ENCODE measurements at regions not wholly inside any gene's neighbourhood (a gene's known extent, or its start where the extent isn't known, plus 50 kb on each side); places are given as distances from the start of the nearest gene placed in this dataset.
"Not testable (repeated sequence)": the region's sequence is repeated elsewhere in the genome, so short reads cannot be mapped to it uniquely, and the experiment has no call there.

DNA sequence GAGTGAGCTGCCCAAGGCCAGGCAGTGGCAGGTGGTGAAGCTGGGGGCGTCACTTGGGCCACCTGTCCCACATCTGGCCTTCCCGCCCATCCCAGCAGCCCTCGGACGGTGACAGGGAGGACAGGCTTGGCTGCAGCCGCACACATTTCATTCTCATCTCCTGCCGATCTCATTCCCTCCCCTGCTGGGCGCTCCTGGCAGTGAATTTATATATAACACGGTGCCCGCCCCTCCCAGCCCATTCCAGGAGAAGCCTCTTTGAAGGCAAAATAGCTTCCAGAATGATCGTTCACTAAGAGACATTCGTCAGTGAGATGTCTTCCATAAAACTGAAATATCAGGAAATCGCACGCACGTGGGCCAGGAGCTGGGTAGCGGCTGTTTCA, 861.3 kb downstream of the TBC1D22A start:
- no peak for DNase-seq

DNA sequence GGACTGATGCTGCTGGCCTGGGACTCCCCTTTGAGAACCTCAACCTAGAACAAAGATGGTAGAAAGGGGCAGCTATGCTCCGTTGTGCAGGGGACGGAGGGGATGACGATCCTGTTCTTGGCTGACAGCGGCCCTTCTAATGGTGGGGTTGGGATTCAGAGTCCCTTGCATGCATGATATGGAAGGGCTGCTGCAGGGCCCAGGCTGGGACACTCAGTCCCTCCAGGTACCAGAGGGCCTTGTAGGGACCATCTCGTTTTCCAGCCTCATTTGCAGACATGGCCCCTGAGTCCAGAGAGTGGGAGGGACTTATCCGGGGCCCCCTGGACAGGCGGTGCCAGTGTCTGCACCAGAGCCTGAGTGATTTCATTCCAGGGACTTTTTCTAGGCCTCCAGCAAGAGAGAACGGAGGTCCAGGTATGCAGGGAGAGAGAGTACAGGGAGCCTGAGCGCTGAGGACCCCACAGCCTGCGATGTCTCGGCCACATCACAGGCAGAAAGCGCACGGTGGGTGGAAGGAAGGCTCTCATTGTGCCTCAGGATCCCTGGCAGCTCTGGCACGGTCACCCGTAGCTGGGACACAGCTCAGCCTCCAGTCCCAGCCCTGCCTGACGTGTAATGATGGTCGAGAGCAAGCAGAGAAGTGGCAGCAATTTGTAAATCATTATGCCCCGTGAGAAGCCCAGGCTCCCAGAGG, 860.8 kb downstream of the TBC1D22A start:
- no peak for DNase-seq

- DNase-seq: no peak
Observed at GRCh38 chr22:47622541-47622940, 860.1 kb downstream of the TBC1D22A start.

DNA sequence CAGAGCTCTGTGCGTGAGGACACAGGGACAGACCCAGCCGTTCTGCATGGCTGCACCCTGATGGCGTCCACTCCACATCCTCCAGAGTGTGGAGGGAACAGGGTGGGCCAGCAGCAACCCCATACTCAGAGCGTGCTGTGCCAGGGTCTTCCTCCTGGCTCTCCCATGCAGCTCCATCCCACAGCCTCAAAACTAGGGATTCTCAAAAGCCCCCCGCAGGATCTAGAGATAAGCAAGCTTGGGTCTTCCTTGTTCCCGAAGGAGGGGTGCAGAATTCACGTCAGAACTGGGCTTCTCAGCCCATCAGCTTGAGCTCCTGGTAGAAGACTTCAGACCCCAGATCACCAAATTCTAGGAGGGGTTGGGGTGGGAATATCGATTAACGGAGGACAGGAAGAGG, 858.8 kb downstream of the TBC1D22A start:
- DNase-seq: no peak

GRCh38 chr22:47620391-47620790, 857.9 kb downstream of the TBC1D22A start:
- no peak for DNase-seq

- no peak for DNase-seq
Observed at GRCh38 chr22:47619631-47620030, 857.2 kb downstream of the TBC1D22A start.

DNA sequence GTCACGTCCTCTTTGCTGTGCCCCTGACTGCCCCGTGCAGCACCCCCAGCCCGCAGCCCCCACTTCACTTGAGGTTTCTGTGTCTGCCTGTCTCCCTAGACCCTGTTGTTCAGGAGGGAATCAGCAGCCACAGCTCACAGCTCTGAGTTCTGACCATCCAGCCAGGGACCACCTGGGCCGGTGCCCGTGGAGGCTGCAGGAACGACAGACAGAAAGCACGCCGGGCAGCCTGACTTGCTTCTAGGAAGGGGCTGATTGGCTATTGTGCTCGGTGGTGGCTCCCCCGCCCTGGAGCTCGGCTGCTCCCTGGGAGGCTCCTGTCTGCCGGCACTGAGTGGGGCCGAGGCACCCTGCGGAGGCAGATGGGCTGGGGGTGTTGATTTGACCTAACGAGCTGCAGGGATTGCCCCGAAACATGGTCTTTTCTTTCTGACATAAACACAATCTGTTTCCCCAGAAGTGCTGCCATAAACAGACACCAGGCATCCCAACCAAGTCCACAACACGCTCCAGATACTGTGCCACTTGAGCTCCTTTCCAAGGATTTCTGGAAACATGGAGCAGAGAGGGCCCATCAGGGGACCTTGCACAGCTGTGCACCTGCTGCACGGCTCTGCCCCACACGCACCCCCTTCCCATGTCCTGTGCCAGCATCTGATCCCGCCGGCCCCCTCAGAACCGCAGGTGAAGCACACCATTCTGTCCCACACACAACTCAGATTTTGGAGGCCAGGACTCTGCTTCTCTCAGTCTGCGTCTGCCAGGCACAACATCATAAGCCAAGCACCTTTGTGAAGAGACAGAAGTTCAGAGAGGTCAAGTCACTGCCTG, 855.9 kb downstream of the TBC1D22A start:
- DNase-seq: no peak

- no peak for DNase-seq
Observed at GRCh38 chr22:47617186-47617585, 854.7 kb downstream of the TBC1D22A start.

DNA sequence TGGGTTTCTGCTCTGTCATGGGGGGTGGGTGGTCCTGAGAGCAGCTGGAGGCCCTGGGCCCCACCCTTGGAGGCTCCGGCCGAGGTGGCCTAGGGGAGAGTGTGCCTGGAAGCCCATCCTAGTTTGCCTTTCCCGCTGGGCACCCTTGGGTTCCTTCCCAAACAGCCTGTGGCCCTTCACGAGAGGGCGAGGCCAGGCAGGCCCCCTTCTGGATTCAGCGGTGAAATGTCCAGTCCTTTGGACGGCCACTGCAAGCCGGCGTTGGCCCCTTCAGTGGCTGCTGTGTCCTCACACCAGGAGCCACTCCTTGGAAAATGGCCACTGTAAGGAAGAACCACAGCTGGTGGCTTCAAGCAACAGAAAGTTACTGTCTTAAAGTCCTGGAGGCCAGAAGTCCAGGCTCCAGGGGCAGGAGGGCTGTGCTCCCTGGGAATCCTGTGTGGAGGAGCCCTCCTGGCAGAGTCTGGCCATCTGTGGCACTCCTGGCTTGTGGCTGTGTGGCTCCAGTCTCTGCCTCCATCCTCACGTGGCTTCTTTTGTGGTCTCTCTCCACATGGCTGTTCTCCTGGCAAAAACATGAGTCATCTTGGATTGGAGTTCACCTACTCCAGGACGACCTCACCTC, 854.1 kb downstream of the TBC1D22A start:
- DNase-seq: no peak

- no peak for DNase-seq
Observed at GRCh38 chr22:47615051-47615450, 852.6 kb downstream of the TBC1D22A start.

- no peak for DNase-seq
Observed at GRCh38 chr22:47613606-47614350, 851.3 kb downstream of the TBC1D22A start.

DNA sequence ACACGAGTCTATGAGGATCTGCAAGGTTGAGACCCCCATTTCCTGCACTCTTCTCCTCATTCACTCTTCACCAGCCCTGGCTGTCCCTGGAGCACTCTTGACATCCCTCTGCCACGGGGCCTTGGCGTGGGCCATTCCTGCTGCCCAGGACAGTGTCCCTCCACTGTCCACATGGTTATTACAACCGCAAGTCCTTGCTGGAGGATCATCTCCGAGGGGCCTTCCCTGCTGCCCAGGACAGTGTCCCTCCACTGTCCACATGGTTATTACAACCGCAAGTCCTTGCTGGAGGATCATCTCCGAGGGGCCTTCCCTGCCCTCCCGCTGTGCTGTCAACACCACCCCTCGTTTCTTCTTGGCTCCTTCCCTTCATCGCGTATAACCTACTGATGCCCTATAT, 850.7 kb downstream of the TBC1D22A start:
- DNase-seq: not testable (repeated sequence)

GRCh38 chr22:47612311-47612910, 850.0 kb downstream of the TBC1D22A start:
- DNase-seq: no peak

GRCh38 chr22:47610764-47611163, 848.3 kb downstream of the TBC1D22A start:
- DNase-seq: no peak

DNA sequence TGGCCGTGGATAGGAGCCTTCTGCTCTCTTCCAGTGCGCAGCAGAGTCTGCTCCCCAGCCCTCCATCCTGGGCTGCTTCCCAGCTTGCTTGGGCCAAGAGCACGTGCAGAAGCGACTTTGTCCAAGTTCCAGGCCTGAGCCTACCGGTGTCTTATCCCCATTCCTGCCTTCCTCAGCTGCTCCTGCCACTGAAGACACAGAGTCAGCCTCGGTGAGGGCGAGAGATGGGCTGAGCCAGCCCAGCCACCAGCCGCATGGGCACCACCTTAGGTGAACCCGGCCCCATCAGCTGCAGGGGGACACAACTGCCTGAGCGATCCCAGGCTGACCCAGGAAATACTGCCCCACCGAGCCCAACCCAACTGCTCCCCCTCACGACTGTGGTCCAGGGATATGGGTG, 847.8 kb downstream of the TBC1D22A start:
- DNase-seq: no peak

GRCh38 chr22:47609653-47610052, 847.2 kb downstream of the TBC1D22A start:
- no peak for DNase-seq

DNA sequence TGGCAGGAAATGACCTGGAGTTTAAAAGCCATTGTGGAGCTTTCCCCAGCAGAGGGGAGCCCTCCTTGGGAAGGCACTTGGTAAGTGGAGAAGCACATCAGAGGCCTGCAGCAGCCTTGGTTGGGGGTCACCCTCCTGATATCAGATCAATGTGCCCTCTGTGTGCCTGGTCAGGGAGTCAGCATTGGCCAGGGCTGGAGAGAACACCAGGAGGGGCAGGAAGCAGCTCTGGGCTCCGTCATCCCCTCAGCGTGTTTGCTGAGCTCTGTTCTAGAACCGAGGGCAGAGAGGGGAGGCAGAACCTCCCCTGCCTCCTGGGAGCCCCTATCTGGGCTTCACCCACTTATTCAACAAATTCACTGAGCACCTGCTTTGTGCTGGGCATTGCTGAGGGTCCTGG, 846.0 kb downstream of the TBC1D22A start:
- DNase-seq: no peak

GRCh38 chr22:47607486-47607885, 845.0 kb downstream of the TBC1D22A start:
- DNase-seq: no peak

- no peak for DNase-seq
Observed at GRCh38 chr22:47606426-47606825, 844.0 kb downstream of the TBC1D22A start.

DNA sequence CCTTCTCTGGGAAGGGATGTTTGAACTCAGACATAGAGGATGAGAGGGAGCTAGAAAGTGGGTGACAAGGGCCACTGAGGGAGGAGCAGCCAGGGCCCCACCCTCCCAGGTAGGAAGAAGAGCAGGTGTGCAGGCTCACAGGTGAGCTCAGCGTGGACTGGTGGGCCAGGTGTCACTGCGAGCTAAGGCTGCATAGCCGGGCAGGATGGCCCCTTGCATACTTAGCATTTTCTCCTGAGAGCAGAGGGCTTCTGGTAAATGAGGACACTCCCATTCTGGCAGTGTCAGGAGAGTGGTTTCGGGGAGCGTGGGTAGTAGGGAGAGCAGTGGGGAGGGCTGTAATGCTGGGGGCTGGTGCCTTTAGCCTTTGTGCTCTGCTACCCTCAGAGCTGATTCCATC, 843.4 kb downstream of the TBC1D22A start:
- no peak for DNase-seq

DNA sequence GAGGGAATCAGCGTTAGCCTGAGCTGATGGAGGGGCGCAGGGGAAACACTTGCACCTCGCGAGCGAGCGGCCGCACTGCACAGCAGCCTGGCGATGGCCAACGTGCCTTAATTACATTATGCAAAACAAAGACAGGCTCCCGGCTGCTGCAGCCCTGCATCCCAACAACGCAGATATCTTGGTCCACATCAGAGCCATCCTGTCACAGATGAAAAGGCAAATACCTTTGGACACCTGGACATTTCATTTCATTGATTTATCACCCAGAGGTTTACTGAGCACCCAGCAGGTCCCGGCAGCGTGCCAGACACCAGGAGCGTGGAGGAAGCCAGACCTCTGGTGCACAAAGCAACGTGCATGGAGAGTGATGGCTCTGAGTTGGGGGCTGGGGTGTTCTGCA, 843.0 kb downstream of the TBC1D22A start:
- no peak for DNase-seq

- no peak for DNase-seq
Observed at GRCh38 chr22:47604563-47604962, 842.1 kb downstream of the TBC1D22A start.

GRCh38 chr22:47602732-47603131, 840.3 kb downstream of the TBC1D22A start:
- DNase-seq: no peak

Data from activated naive CD4-positive, alpha-beta T cell treated with anti-CD3 and anti-CD28 coated beads, Interleukin-2, amount 50 U/mL, for 16 hours (primary cell).